ENCODE measurements at regions not wholly inside any gene's neighbourhood (a gene's known extent, or its start where the extent isn't known, plus 50 kb on each side); places are given as distances from the start of the nearest gene placed in this dataset.

GRCh38 chr2:67489396-67489795, 92.3 kb downstream of the ETAA1 start:
- no peaks in the 10 kb centered on the region for H3K36me3 Mint-ChIP-seq (ENCODE audit: low read depth)
- no peak overlapping the region for H3K4me3 Mint-ChIP-seq
- H3K9me3 Mint-ChIP-seq, result no peaks in the 10 kb centered on the region
- TF ChIP-seq CTCF (conservative IDR thresholded peaks at IDR 0.05), result no peak
- DNase-seq (ENCODE audit: low read depth, low spot score), result no peak
- no peaks in the 10 kb centered on the region for H3K4me1 Mint-ChIP-seq
- no peaks in the 10 kb centered on the region for H3K27me3 Mint-ChIP-seq (ENCODE audit: low read depth)
- no peak overlapping the region for H3K27ac Mint-ChIP-seq (ENCODE audit: unreplicated experiment)

GRCh38 chr2:67498931-67499330, 101.8 kb downstream of the ETAA1 start:
- no peaks in the 10 kb centered on the region for H3K36me3 Mint-ChIP-seq (ENCODE audit: low read depth)
- H3K4me3 Mint-ChIP-seq, result no peak overlapping the region
- H3K9me3 Mint-ChIP-seq, result peaks cover 6% of the 10 kb centered on the region
- H3K27me3 Mint-ChIP-seq (ENCODE audit: low read depth), result peaks cover 3% of the 10 kb centered on the region
- no peak overlapping the region for H3K27ac Mint-ChIP-seq (ENCODE audit: unreplicated experiment)
- TF ChIP-seq CTCF (conservative IDR thresholded peaks at IDR 0.05), result no peak
- DNase-seq (ENCODE audit: low read depth, low spot score), result no peak
- H3K4me1 Mint-ChIP-seq, result no peaks in the 10 kb centered on the region

GRCh38 chr2:67499989-67500388, 102.9 kb downstream of the ETAA1 start:
- no peak for DNase-seq (ENCODE audit: low read depth, low spot score)
- H3K4me1 Mint-ChIP-seq, result no peaks in the 10 kb centered on the region
- H3K4me3 Mint-ChIP-seq, result no peak overlapping the region
- H3K9me3 Mint-ChIP-seq, result peaks cover 6% of the 10 kb centered on the region
- H3K36me3 Mint-ChIP-seq (ENCODE audit: low read depth), result no peaks in the 10 kb centered on the region
- H3K27ac Mint-ChIP-seq (ENCODE audit: unreplicated experiment), result no peak overlapping the region
- peaks cover 3% of the 10 kb centered on the region for H3K27me3 Mint-ChIP-seq (ENCODE audit: low read depth)
- TF ChIP-seq CTCF (conservative IDR thresholded peaks at IDR 0.05), result no peak

DNA sequence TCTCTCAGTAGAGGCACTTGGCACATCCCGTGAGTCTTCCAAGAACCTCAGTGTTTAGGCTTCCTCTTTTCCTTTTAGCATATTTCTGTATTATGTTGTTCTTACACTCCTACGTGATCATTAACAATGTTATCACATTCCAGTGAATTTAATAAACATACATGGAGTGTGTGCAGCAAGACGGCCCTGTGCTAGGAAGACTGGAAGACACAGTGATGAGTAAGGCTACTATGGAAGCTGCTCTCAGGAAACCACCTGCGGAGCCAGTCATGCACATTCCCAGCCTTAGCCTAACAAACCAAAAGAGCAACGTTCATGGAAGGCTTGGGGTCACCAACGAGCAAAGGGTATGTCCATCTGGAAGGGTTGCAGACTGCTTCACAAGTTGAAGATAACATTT, 103.4 kb downstream of the ETAA1 start:
- peaks cover 6% of the 10 kb centered on the region for H3K9me3 Mint-ChIP-seq
- no peak for DNase-seq (ENCODE audit: low read depth, low spot score)
- H3K36me3 Mint-ChIP-seq (ENCODE audit: low read depth), result no peaks in the 10 kb centered on the region
- H3K4me1 Mint-ChIP-seq, result no peaks in the 10 kb centered on the region
- no peak overlapping the region for H3K27ac Mint-ChIP-seq (ENCODE audit: unreplicated experiment)
- no peak for TF ChIP-seq CTCF (conservative IDR thresholded peaks at IDR 0.05)
- H3K27me3 Mint-ChIP-seq (ENCODE audit: low read depth), result peaks cover 3% of the 10 kb centered on the region
- no peak overlapping the region for H3K4me3 Mint-ChIP-seq

DNA sequence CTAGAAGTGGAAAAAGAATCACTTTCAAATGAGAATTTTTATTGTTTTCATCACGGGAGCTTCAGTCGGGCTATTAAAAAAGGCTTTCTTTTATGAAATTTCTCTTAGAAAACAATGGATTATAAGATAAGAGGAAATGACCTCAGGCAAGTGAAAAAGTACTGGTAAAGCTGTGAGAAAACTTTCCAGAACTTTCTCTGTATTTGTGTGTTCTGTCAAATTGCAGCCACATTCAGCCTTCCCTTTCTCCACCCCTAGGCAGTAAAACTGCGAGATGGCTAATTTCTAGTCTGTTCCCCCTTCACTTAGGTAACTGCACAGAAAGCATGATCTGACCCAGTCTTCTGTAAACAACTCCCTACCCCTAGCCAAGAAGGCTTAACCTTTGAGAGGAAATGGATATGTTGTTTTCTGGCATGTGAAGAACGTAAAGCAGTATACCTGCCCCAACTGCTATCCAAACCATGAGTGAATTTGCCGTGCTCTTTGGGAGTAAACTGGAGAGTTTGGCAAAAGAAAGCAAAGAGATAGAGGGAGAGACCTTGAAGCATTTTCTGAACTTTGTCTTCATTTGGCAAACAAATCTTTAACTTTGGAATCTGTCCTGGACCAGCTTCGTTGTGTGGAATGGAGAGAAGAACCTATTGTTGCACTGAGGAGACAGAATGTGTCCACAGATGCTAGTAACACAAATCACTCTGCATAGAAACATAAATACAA, 105.4 kb downstream of the ETAA1 start:
- Mint-ChIP-seq H3K4me3 (no peak overlapping the region), H3K9me3 (peaks cover 4% of the 10 kb centered on the region), H3K27me3 (ENCODE audit: low read depth) (peaks cover 5% of the 10 kb centered on the region), H3K4me1 (no peaks in the 10 kb centered on the region), H3K36me3 (ENCODE audit: low read depth) (no peaks in the 10 kb centered on the region), H3K27ac (ENCODE audit: unreplicated experiment) (no peak overlapping the region)
- TF ChIP-seq CTCF (conservative IDR thresholded peaks at IDR 0.05), result no peak
- no peak for DNase-seq (ENCODE audit: low read depth, low spot score)
